ENCODE measurements at regions not wholly inside any gene's neighbourhood (a gene's known extent, or its start where the extent isn't known, plus 50 kb on each side); places are given as distances from the start of the nearest gene placed in this dataset.
"Not testable (repeated sequence)": the region's sequence is repeated elsewhere in the genome, so short reads cannot be mapped to it uniquely, and the experiment has no call there.

DNA sequence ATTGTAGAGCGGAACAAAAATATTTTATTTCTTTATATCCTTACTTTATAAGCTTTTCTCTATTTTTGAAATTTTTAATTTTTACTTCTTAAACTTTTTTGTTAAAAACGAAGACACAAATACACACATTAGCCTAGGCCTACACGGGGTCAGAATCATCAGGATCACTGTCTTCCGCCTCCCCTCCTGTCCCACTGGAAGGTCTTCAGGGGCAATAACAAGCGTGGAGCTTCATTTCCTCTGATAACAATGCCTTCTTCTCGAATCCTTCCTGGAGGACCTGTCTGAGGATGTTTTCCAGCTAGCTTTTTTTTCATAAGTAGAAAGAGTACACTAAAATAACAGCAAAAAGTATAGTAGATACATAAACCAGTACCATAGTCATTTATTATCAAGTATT lies 77.7 kb upstream of the DGKG start:
- no peak overlapping the region for H3K4me3 ChIP-seq (ENCODE audit: insufficient read depth, low read depth, low read length)
- DNase-seq = no peak
- no peaks in the 10 kb centered on the region for H3K27me3 ChIP-seq (ENCODE audit: control insufficient read depth, insufficient read depth, low read length)
- H3K36me3 ChIP-seq (replicated peaks; ENCODE audit: control insufficient read depth, insufficient read depth, low read length) = no peaks in the 10 kb centered on the region

GRCh38 chr3:186435332-186435731 lies 73.3 kb upstream of the DGKG start:
- H3K4me3 ChIP-seq (ENCODE audit: insufficient read depth, low read depth, low read length); H3K27me3 ChIP-seq (ENCODE audit: control insufficient read depth, insufficient read depth, low read length); DNase-seq; H3K36me3 ChIP-seq (replicated peaks; ENCODE audit: control insufficient read depth, insufficient read depth, low read length): not testable (repeated sequence)

GRCh38 chr3:186432944-186433732 lies 71.1 kb upstream of the DGKG start:
- H3K36me3 ChIP-seq (replicated peaks; ENCODE audit: control insufficient read depth, insufficient read depth, low read length) = no peaks in the 10 kb centered on the region

DNA sequence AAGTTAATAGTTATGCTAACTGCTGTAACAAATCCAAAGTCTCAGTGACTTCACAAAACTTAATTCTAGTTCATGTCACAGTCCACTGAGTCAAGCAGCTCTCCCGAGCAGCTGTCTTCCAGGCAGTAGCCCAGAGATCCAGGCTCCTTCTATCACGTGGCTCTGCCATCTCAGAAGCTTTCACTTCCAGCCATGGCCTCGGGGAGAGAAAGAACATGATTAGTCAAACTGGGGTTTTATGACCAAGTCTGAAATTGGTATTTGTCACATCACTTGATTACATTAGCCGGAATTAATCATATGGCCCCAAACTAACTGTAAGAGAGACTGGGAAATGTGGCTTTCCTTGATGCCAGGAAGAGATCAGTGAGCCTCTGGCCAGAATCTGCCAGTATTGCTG lies 70.2 kb upstream of the DGKG start:
- H3K36me3 ChIP-seq (replicated peaks; ENCODE audit: control insufficient read depth, insufficient read depth, low read length) = no peaks in the 10 kb centered on the region
- H3K27me3 ChIP-seq (ENCODE audit: control insufficient read depth, insufficient read depth, low read length) = no peaks in the 10 kb centered on the region
- H3K4me3 ChIP-seq (ENCODE audit: insufficient read depth, low read depth, low read length) = no peak overlapping the region
- no peak for DNase-seq

More at GRCh38 chr3:186432944-186433732, 71.1 kb upstream of the DGKG start:
- DNase-seq = no peak
- no peak overlapping the region for H3K4me3 ChIP-seq (ENCODE audit: insufficient read depth, low read depth, low read length)
- H3K27me3 ChIP-seq (ENCODE audit: control insufficient read depth, insufficient read depth, low read length) = no peaks in the 10 kb centered on the region

DNA sequence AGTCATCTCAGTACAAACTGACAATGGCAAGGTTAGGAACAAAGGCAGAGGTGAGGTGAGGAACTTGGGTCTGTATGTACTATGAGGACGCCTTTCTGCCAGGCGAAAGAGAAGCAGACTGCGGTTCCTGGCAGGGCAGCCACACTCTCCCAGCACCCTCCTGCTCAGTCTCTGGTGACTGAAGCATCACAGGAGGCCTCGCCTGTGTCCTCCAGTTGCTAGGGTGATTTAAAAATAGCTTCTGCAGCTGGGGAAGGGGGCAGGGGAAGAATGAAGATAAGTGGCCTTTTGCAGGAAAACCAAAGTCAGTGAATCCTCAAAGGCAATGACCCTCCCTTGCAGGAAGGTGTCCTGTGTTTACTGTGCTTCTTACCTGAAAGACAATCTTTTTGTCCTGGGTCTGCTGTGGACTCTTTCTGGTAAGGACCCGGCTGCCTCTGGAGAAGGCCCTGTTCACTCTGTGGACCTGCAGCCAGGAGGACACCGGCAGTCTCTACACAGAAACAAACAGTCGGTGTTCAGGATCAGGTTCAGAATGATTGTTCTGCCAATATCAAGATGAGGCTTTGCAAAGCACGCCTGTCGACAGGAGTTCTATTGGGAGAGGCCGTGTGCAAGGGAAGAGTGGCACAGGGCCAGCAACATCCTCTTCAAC lies 65.7 kb upstream of the DGKG start:
- H3K36me3 ChIP-seq (replicated peaks; ENCODE audit: control insufficient read depth, insufficient read depth, low read length) = no peaks in the 10 kb centered on the region
- H3K4me3 ChIP-seq (ENCODE audit: insufficient read depth, low read depth, low read length) = no peak overlapping the region
- DNase-seq = no peak
- H3K27me3 ChIP-seq (ENCODE audit: control insufficient read depth, insufficient read depth, low read length) = no peaks in the 10 kb centered on the region

GRCh38 chr3:186425788-186426730 lies 64.0 kb upstream of the DGKG start:
- Histone ChIP-seq H3K4me3 (ENCODE audit: insufficient read depth, low read depth, low read length) (no peak overlapping the region), H3K36me3 (replicated peaks; ENCODE audit: control insufficient read depth, insufficient read depth, low read length) (no peaks in the 10 kb centered on the region), H3K27me3 (ENCODE audit: control insufficient read depth, insufficient read depth, low read length) (no peaks in the 10 kb centered on the region)
- DNase-seq = peak; percentile 54

DNA sequence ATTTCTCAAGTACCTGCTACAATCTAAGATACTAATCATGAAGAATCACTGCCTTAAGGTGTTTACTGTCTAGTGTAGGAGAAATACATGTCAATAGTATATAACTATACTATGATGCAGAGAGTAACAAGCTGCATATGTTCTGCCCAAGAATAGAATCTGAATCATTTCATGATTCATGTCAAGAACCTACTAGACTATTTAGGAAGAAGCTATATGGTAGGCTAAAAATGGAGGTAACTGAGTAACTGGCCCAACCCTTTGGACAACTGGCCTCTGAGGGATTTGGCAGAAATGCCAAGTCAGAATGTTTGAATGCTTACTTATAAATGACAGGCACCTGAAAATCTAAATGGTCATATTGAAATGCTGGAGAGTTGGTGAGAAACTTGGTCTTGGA lies 59.9 kb upstream of the DGKG start:
- no peak for DNase-seq
- no peak overlapping the region for H3K4me3 ChIP-seq (ENCODE audit: insufficient read depth, low read depth, low read length)
- H3K27me3 ChIP-seq (ENCODE audit: control insufficient read depth, insufficient read depth, low read length) = no peaks in the 10 kb centered on the region
- no peaks in the 10 kb centered on the region for H3K36me3 ChIP-seq (replicated peaks; ENCODE audit: control insufficient read depth, insufficient read depth, low read length)

GRCh38 chr3:186418671-186419145 lies 56.7 kb upstream of the DGKG start:
- no peak for DNase-seq
- Histone ChIP-seq H3K36me3 (replicated peaks; ENCODE audit: control insufficient read depth, insufficient read depth, low read length) (no peaks in the 10 kb centered on the region), H3K4me3 (ENCODE audit: insufficient read depth, low read depth, low read length) (no peak overlapping the region), H3K27me3 (ENCODE audit: control insufficient read depth, insufficient read depth, low read length) (no peaks in the 10 kb centered on the region)

DNA sequence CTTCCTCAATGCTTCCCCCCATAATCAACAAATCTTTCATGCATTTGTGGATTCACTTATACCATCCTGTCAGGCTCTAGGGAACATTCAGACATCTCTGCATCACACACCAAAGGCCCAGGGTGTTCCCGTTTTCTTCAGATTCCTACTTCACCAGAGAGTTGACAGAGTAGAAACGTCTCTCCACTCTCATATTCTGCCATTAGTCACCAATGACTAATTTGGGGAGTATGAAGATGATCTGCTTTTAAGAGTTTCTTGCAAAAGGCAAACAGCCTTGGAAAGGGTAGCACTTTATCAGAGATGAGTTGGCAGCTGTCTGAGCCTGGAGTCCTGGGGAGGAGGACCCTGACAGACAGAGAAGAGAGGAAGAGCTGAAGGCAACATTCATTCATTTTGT lies 55.8 kb upstream of the DGKG start:
- Histone ChIP-seq H3K27me3 (ENCODE audit: control insufficient read depth, insufficient read depth, low read length) (no peaks in the 10 kb centered on the region), H3K36me3 (replicated peaks; ENCODE audit: control insufficient read depth, insufficient read depth, low read length) (no peaks in the 10 kb centered on the region), H3K4me3 (ENCODE audit: insufficient read depth, low read depth, low read length) (no peak overlapping the region)
- DNase-seq = no peak

DNA sequence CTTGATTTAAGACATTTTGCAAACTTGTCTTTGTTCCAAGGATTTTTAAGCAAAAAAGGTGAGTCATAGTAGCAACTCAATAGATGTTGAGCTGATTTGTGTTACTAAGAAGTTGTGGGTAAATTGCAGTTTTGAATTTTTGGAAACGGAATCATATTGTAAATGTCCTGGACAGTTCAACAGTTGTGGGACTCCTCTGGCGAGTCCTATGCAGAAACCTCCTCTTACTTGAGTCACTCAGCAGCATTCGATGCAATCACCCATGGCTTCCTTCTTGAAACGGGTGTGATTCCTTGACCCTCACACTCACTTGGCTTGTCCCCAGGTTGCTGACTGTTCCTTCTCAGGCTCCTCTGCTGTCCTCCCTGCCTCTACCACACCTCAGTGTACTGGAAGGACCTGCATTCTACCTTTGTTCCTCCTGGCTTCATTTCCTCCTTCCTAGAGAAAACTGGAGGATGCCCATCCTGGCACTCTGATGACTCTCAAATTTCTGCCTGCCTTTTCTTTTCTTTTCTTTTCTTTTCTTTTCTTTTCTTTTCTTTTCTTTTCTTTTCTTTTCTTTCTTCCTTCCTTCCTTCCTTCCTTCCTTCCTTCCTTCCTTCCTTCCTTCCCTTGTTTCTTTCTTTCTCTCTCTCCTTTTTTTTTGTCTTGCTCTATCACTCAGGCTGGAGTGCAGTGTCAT lies 52.8 kb upstream of the DGKG start:
- Histone ChIP-seq H3K27me3 (ENCODE audit: control insufficient read depth, insufficient read depth, low read length) (no peaks in the 10 kb centered on the region), H3K4me3 (ENCODE audit: insufficient read depth, low read depth, low read length) (no peak overlapping the region), H3K36me3 (replicated peaks; ENCODE audit: control insufficient read depth, insufficient read depth, low read length) (no peaks in the 10 kb centered on the region)
- no peak for DNase-seq

- no peaks in the 10 kb centered on the region for H3K27me3 ChIP-seq (ENCODE audit: control insufficient read depth, insufficient read depth, low read length)
- peak overlapping the region; percentile 37 for H3K4me3 ChIP-seq (ENCODE audit: insufficient read depth, low read depth, low read length)
- no peaks in the 10 kb centered on the region for H3K36me3 ChIP-seq (replicated peaks; ENCODE audit: control insufficient read depth, insufficient read depth, low read length)
- DNase-seq = no peak
Observed at GRCh38 chr3:186413615-186414415, 51.8 kb upstream of the DGKG start.

- H3K4me3 ChIP-seq (ENCODE audit: insufficient read depth, low read depth, low read length) = no peak overlapping the region
- no peak for DNase-seq
- no peaks in the 10 kb centered on the region for H3K27me3 ChIP-seq (ENCODE audit: control insufficient read depth, insufficient read depth, low read length)
- H3K36me3 ChIP-seq (replicated peaks; ENCODE audit: control insufficient read depth, insufficient read depth, low read length) = no peaks in the 10 kb centered on the region
Observed at GRCh38 chr3:186411994-186412393, 50.0 kb upstream of the DGKG start.

Measured in H7 (cell line).